ENCODE measurements at regions not wholly inside any gene's neighbourhood (a gene's known extent, or its start where the extent isn't known, plus 50 kb on each side); places are given as distances from the start of the nearest gene placed in this dataset.

DNA sequence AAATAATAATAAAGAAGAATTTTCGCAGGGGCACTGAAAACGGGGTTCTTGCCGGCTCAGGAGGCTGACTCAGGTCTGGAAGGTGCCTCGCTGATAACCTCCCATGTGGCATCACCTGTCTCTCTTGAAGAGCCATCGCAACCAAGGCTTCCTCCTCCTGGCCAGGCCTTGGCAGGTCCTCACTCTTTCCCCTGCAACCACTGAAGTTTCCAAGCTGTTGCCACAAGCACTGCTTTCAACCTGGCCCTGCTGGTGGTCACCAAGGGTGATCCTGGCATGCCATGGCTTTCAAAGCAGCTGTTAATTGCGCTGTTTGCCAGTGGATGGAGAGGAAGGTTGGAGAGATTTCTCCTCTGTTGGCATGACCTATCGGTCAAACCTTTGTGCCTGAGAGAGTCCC lies 163.6 kb upstream of the COPS8 start:
- DNase-seq (ENCODE audit: low read depth, low spot score): no peak

DNA sequence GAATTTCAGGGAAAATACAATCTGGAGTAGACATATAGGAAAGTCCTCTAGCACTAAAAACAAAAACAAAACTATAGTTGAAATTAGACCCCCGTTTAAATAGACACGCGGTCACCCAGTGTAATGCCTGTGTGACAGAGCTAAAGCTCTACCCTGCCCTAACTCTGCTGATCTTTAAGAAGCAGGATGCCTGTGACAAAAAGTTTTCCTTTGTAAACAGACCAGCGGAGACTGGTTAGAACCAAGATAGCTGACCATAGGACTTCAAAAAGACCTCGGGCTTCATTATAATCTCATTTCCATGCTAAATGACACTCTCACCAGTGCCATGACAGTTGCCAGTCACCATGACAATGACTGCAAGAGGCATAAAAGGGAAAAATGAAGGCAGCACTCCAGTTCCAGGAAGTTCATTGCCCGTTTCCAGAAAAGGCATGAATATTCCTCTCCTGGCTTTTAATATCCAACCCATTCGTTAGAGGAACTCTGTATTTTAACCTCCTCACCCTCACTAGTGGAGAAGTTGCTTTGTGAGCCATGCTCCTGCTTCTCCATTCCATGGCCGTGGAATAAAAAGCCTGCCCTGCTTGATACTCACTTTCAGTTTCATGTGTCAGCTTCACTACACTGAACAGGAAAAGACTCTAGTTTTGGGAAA lies 157.2 kb upstream of the COPS8 start:
- peak; percentile 15 for DNase-seq (ENCODE audit: low read depth, low spot score)

DNA sequence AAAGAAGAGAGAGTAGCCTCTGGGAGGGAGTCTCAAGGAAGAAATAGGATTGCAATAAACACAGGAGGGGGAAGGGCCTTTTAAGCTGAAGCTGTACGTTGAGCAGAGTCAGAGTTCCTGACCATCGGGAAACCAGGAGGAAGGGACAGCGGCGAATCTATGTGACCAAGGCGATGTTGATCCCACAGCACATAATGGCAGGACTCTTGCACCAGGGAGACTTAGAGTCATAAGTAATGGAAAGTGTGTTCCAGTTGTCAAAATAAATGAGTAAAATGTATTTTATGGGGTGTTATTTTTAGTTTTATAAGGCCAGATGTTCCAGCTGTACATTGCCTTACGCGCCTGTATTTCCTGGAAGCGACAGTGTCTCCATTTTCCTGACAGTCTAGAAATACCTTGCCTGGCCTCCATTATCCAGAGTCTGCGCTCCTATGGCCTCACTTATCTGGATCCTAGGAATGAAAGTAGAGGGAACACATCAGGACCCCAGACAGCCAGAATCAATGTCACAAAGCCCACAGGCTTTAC lies 152.8 kb upstream of the COPS8 start:
- DNase-seq (ENCODE audit: low read depth, low spot score): no peak

DNA sequence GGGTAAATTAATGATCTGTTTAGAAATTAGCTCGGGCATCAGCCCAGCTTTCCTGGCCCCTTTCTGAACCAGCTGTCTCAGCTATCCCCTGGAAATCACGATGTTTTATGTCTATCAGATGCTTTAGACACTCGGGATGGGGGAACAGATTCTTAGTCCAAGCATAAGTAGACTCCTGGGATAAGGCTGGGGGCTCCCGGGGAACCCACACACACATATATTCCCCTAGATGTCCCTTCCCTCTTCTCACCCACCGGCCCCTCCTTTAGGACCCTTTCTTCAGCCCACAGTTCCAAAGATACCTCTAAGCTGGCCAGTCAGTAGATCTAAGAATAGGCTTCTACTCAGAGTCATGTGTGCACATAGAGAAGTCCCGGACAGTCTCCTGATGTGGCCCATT lies 151.5 kb upstream of the COPS8 start:
- no peak for DNase-seq (ENCODE audit: low read depth, low spot score)

DNA sequence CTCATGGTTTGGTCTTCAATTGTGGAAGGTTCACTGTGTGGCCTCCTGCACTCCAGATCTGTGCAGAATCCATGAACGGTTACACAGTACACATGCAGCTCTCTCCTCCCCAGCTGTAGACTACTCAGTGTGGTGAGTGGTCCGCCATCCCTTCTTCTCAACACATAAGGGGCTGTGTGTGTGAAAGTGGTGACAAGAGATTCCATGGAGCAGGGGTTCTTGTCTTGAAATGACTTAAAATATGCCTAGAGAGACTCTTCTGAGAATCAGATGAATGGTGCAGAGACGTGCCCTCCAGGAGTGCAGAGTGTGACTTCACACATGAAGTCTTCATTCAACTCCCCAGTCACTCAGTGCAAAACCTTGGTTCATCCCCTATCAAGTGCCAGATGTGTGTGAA lies 151.0 kb upstream of the COPS8 start:
- DNase-seq (ENCODE audit: low read depth, low spot score): no peak

DNA sequence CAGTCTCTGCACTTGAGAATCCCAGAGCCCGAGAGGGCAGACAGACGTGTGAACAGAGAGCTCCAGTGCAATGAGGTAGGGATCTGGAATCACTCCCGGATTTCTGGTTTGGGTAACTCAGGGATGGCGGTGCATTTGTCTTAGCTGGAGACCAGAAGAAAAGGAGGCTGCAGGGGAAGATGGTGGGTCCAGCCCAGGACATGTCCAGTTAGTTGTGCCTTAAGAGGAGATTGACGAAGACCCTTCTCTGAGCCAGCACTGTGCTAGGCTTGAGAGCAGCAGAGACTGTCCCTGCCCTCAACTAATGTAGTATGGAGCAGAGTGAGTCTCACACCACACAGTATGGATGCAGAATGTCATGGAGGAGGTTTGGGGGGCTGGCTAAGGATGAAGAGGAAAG lies 150.6 kb upstream of the COPS8 start:
- DNase-seq (ENCODE audit: low read depth, low spot score): no peak

DNA sequence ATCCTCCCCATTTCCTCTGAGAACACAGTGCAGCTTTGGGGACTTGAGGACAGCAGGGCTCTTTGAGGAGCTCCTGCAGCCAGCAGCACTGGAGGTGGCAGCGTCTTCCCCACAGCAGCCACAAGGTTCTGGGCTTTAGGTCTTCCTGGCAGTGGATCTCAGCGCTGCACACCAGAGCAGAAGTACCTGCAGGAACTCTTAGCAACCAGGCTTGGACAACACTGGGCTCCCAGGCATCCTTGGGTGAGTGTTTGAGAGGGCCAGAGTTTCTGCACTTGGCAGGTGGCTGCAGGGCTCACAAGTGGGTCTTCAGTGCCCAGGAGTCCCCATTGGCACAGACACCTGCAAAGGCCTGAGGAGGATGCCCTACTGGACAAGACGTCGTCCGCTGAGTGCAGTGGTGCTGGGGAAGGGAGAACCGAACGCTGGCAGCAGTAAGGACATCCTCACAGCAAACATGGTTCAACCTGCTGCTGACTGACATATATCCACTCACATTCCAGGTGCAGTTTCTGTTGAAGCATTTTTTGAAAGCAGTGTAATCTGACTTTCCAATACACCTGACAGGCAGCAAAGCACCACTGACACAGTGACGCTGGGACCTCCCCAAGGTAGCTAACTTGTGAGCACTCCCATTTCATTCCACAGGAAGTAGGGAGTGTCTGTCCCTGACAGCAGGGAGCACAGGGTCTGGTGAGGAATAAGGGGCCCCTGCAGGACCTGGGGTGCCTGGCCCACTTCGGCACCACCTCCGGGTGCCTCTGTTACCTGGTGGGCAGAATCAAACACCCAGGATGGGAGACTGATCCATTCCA lies 149.9 kb upstream of the COPS8 start:
- DNase-seq (ENCODE audit: low read depth, low spot score): no peak

DNA sequence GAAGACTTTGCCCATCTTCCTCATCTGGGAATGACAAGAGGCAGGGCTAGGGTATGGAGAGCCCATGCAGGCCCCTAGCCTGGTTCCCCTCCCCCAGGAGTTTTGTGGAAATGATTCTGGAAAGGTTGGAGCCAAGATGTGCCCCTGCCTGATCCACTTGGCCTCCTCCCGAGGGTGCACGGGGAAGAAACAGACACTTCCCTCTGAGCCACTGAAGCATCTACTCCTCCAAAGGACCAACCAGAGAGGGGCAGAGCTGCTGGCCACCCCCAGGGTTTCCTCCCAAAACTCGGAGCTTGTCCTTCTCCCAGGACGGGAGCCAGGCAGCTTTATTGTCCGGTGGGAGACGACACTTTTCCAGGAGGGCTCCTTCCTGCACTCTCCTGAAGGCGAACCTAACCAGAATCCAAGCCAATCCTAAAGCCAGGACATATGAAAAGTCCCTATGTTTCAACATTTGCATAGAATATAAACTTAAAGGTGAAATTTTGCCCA lies 149.2 kb upstream of the COPS8 start:
- no peak for DNase-seq (ENCODE audit: low read depth, low spot score)

DNA sequence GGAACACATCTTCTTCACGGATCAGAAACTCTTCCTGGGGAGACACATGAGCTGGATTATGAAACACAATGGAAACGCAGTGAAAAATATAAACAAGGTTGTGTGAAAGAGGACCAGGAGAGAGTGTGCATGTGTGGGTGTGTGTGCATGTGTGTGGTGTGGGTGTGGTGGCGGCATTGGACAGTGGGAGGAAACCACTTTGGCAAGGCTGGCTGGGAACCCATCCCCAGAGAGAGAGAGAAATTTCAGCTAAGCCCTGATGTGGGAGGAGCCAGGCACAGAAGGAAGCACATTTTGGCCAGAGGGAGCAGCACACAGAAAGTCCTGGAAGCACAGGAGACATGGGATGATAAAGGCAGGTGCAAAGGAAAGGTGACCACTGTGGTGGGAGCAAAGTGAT lies 147.6 kb upstream of the COPS8 start:
- DNase-seq (ENCODE audit: low read depth, low spot score): no peak

DNA sequence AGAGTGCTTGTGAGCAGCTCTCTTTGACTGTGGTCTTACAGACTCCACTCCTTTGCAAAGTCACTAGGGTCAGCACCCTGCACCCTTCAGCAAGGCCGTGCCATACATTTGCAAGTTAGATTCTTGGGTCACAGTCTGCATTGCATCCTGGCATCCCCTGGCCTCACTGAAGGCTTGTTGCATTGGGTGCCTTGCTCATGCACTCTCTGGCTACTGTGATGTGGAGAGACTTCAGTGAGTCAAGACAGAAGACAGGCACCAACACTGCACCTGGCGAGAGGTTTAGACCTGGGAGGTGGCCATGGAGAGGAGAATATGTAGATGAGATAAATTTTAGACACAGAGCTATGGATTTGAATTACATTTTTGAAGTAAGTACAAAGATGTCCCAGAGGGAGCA lies 146.4 kb upstream of the COPS8 start:
- no peak for DNase-seq (ENCODE audit: low read depth, low spot score)

DNA sequence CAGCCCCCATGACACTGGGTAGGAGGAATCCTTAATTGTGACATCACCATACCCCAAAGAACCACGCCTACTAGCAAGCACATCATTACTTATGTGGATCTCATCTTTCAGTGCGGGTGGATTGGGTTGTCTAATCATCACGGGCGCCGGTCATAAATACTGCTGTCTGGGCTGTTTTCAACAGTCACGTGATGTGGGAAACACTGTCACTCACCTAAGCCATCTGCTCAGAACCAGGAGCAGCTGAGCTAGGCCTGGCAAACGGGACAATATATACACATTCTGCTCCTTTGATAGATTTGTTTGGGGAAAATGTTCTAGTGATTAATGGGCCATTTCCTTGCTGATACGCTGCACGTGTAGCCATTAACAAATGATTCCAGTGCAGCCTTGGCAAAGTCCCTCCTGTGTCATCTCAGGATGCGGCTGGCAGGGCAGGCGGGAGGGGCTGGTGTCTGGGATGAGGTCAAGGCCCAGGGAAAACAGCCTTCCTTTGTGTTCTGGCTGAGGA lies 145.9 kb upstream of the COPS8 start:
- DNase-seq (ENCODE audit: low read depth, low spot score): no peak

DNA sequence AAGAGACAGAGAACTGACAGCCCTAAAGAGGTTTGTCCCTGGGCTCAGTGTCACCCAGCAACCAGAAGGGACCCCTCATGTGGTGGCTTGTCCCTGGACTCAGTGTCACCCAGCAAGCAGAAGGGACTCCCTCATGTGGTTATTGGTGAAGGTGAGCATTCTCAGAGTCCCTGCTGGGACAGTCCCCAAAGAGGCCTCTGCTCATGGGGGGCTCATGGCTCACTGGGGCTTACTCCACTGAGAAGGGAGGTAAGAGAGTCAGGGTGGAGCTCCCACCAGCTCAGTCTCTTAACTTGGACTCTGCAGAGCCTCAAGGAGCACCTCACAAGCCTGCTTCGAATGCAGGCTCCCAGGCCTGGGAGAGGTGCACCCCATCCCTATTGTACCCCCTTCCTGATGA lies 145.2 kb upstream of the COPS8 start:
- DNase-seq (ENCODE audit: low read depth, low spot score): no peak

DNA sequence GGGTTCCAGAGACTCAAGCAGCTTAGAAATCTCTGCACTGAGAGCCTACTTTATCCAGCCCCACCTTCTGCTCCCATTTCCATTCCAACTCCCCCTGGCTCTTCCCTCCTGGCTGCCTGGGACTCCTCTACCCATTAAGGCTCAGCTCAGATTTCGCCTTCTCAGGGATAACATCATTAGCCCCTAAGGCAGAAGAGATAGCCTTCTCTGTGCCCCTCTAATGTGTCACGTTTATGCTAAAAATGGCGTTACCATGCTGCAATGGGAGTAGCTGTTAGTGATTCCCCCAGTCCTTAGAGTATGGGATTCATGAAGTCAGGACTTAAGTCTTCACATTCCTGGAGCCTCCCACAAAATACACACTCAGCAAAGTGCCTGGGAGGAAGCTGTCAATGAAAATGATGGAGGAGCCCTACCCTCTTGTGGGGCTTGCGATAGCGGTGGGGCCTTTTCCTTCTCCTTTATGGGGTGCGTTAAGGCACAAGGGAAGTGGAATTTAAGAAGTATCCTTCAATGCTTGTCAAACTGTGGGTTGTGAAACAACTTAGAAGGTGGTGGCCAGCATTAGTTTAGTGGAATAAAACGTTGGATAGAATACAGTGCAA lies 144.7 kb upstream of the COPS8 start:
- no peak for DNase-seq (ENCODE audit: low read depth, low spot score)

DNA sequence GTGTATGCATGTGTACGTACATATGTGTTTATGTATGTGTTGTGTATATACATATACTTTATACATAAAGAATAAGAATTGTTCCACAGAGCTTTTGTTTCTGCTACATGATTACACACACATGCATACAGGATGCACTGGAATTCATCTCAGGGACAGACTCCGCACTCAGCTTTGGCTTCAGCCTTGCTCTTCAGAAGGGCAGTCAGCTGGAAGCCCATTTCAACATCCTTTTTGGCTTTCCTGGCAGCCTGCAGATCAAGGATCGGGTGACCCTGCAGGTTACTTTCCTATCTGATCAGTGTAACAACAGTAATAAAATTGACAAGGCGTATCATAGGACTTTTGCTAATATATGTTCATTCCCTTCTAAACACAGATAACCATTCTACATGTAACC lies 144.1 kb upstream of the COPS8 start:
- no peak for DNase-seq (ENCODE audit: low read depth, low spot score)

DNA sequence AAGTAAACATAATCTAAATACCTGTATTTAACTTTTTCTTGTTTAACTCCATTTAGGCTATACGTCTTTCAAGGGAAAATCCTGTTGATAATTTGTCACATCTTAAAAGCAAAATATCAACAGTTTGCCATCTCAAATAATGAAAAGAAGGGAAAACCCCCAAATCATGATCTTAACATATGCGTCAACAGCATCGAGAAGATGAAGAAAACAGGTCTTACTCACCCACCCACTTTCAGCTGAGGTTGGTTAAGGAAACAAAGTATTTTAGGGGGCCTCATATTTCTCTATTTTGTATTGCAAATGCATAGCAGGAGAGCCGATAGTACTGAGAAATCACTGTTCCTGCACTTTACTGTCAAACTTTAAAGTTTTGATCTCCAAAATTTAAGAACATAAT lies 143.1 kb upstream of the COPS8 start:
- DNase-seq (ENCODE audit: low read depth, low spot score): no peak

DNA sequence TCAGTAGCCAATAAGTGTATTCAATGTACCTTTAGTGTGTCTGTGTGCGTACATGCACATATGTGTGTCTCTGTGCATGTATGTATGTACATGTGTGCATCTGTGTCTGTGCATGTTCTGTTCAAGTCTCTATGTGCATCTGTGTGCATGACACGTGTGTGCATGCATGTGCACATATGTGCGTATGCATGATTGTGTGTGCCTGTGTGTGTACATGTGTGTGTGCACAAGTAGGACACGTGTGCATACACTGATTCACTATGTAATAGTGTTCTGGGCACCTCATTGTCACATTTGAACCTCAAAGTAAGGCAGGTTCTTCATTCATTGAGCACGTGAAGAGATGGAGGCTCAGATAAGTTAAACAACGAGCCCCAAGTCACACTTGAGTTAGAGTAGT lies 142.6 kb upstream of the COPS8 start:
- DNase-seq (ENCODE audit: low read depth, low spot score): no peak

DNA sequence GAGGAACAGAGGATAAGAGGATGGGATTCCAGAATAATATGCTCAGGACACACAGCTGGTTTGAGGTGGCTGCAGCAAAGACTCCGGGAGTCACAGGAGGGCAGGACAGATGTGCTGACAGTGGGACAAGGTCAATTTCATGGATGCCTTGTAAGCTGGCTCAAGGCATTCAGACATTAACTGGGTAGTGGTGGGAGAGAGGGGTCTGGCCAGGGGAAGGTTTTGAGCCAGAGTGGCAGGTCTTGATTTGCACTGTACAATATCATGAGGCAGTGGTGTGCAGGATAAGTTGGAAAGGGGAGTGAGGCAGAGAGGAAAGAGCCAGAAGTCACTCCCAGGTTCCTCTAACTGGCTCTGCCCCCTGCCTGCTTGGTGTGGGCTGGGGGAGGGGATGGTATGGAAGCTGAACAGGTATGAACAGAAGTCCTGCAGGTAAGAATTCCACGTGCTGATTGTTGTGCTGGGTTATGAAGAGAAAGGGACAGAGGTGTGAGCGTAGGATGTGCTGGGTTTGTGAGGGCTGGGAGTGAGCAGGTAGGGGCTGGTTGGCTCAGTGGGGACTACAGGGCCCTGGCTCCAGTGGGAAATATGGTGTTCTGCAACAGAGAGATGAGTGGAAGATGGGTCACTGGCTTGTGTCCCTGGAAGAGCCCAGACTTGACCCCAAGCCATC lies 141.7 kb upstream of the COPS8 start:
- DNase-seq (ENCODE audit: low read depth, low spot score): no peak

DNA sequence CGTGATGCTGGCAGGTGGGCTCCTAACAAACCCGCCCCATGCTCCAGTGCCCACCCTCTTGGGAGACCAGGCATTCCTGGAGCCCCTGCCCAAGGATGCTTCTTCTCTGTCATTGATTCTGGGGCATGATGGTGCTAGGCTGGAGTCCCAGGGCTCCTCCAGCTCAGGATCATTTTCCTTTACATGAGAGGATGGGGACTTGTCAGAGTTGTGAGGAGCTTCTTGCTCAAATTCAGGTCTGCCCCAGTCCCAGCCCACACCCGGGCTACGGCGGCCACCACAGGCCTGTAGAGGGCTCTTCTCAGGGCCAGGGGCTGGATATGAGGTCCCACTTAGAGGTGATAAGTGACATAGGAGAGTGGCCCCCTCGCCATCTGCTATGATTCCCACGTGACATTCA lies 141.1 kb upstream of the COPS8 start:
- no peak for DNase-seq (ENCODE audit: low read depth, low spot score)

DNA sequence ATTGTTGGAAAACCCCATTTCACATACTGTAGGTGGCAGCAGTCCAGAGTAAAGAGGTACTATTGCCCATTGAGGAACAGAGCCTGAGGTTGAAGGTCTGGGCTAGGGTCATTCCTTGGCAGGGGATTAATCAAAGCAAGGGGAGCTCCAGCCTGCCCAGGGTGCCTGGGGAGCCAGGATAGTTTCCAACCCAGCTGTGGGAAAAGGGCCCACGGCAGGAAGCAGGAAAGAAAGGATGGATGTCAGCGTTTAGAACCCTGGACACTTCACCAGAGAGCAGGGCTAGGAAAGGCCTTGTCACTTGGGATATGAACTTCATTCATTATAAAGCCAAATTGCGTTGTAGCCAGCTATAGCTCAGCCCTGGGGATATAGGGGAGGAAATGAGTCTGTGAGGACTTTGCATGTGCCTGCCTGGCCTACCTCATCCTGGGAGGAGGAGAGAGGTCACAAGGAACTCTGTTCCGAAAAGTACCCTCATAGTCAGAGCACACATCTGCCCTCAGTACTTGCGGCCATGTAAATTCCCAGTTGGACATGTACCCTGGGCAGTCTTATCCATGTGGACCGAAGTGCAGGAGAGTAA lies 140.2 kb upstream of the COPS8 start:
- no peak for DNase-seq (ENCODE audit: low read depth, low spot score)

DNA sequence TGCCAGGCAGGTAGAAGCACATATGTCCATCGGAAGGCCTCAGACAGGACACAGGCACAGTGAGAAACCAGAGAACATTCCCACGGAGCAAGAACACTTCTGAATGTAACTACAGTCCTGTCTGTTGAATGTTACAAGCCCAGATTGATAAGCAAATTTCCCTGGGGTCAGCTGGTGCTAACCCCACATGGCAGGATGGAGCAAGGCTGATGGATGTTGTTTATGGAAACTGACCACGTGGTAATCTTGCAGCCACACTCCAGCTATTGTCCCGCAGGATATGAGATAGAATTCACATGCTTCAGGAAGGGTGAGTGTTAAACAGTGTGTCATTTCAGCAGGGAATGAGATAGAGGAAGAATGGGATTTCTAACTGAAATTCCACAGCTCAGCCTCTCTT lies 138.8 kb upstream of the COPS8 start:
- DNase-seq (ENCODE audit: low read depth, low spot score): no peak

DNA sequence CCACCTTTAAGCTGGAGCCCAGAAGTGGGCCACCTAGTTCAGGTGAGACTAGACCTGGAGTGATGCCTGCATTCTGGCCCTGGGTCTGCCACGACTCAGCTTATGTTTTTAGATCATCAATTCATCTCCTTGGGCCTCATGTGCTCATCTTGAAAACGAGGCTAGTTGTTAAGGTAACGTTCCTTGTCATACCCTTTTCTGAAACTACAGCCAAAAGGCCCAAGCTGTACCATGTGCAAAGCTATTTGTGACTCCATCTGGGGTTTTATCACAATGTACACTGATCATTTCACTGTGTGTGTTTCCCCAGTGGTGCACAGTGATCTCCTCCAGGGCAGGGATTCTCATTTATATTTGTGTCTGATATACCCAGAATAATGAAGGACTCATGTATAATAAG lies 138.4 kb upstream of the COPS8 start:
- no peak for DNase-seq (ENCODE audit: low read depth, low spot score)

DNA sequence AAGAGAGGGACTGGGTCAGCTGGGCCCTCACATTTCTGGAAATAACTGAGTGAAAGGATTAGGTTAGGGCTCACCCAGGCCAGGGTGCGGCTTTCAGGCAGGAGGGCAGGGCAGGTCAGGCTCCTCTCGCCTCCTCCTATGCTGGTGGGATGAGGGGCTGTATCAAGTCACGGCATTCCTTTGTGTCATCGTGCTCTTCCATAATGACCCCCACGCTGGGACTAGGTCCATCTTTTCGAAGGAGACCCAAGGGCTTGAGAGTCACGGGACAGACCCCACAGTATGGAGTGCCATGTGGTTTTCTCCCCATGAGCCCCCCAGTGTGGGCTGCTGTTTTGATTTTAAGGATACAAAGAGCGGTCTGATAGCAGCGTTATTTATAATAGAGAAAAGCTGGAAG lies 137.8 kb upstream of the COPS8 start:
- DNase-seq (ENCODE audit: low read depth, low spot score): no peak
